HFFc6 (cell line): ENCODE measurements at regions not wholly inside any gene's neighbourhood (a gene's known extent, or its start where the extent isn't known, plus 50 kb on each side); places are given as distances from the start of the nearest gene placed in this dataset.
A peak's percentile ranks its signal among the peaks of the same experiment; 100 is the strongest.

Source experiments
- DNase-seq: peaks from one replicate; pipeline ENCODE4 v3.0.0-alpha.2; 2018
- H3K27ac Mint-ChIP-seq: 2 replicates; pipeline ENCODE4 v1.8.0; 2020; ENCODE audit warnings: mild to moderate bottlenecking, mixed read lengths
- H3K27me3 Mint-ChIP-seq: 2 replicates; pipeline ENCODE4 v1.8.0; 2021; ENCODE audit warnings: mild to moderate bottlenecking, moderate library complexity, mixed read lengths; ENCODE audit not compliant: insufficient read depth
- H3K36me3 Mint-ChIP-seq: 2 replicates; pipeline ENCODE4 v1.8.0; 2021; ENCODE audit warnings: low read depth, mixed read lengths
- H3K4me1 Mint-ChIP-seq: 2 replicates; pipeline ENCODE4 v1.8.0; 2020; ENCODE audit warnings: low read depth, mixed read lengths
- H3K4me3 Mint-ChIP-seq: 2 replicates; pipeline ENCODE4 v1.8.0; 2020; ENCODE audit warnings: mild to moderate bottlenecking, moderate library complexity, mixed read lengths
- H3K9me3 Mint-ChIP-seq: 2 replicates; pipeline ENCODE4 v1.8.0; 2020; ENCODE audit warnings: mild to moderate bottlenecking, mixed read lengths
- CTCF ChIP-seq: fragments of 200-600 bp; sonication (generic); IDR thresholded peaks from 2 replicates; pipeline ENCODE4 v1.5.0; 2021; ENCODE audit warnings: antibody characterized with exemption, mild to moderate bottlenecking

- no peak overlapping the region for H3K27ac Mint-ChIP-seq
- peaks cover 9% of the 10 kb centered on the region; the same call in 1 of the 2 replicates for H3K9me3 Mint-ChIP-seq
- H3K4me1 Mint-ChIP-seq, result peaks cover 25% of the 10 kb centered on the region
- H3K4me3 Mint-ChIP-seq, result no peak overlapping the region
- no peaks in the 10 kb centered on the region for H3K36me3 Mint-ChIP-seq
- no peak for DNase-seq
- H3K27me3 Mint-ChIP-seq, result no peaks in the 10 kb centered on the region
- TF ChIP-seq CTCF, result no peak
Observed at GRCh38 chr11:92317721-92318120, 93.1 kb downstream of the FAT3 start.

GRCh38 chr11:92322225-92322624 is 97.6 kb downstream of the FAT3 start:
- no peaks in the 10 kb centered on the region for H3K27me3 Mint-ChIP-seq
- peak overlapping the region; percentile 74 for H3K4me3 Mint-ChIP-seq
- DNase-seq, result peak; percentile 65
- peaks cover 12% of the 10 kb centered on the region; the same call in 1 of the 2 replicates for H3K9me3 Mint-ChIP-seq
- H3K4me1 Mint-ChIP-seq, result peaks cover 17% of the 10 kb centered on the region
- TF ChIP-seq CTCF, result no peak
- peak overlapping the region; percentile 61; the same call in 1 of the 2 replicates for H3K27ac Mint-ChIP-seq
- no peaks in the 10 kb centered on the region for H3K36me3 Mint-ChIP-seq

GRCh38 chr11:92324890-92325289 is 100.3 kb downstream of the FAT3 start:
- Mint-ChIP-seq H3K27me3 (no peaks in the 10 kb centered on the region; the same call in 1 of the 2 replicates), H3K27ac (no peak overlapping the region), H3K36me3 (no peaks in the 10 kb centered on the region), H3K4me1 (peaks cover 20% of the 10 kb centered on the region), H3K4me3 (no peak overlapping the region), H3K9me3 (peaks cover 8% of the 10 kb centered on the region; the same call in 1 of the 2 replicates)
- TF ChIP-seq CTCF, result no peak
- no peak for DNase-seq

- no peak for TF ChIP-seq CTCF
- Mint-ChIP-seq H3K27me3 (no peaks in the 10 kb centered on the region; the same call in 1 of the 2 replicates), H3K4me3 (no peak overlapping the region), H3K9me3 (peaks cover 8% of the 10 kb centered on the region; the same call in 1 of the 2 replicates), H3K27ac (no peak overlapping the region), H3K4me1 (peaks cover 24% of the 10 kb centered on the region), H3K36me3 (no peaks in the 10 kb centered on the region)
- no peak for DNase-seq
Observed at GRCh38 chr11:92325416-92325815, 100.8 kb downstream of the FAT3 start.

GRCh38 chr11:92329137-92329536 is 104.5 kb downstream of the FAT3 start:
- Mint-ChIP-seq H3K36me3 (no peaks in the 10 kb centered on the region), H3K4me3 (no peak overlapping the region), H3K27me3 (no peaks in the 10 kb centered on the region; the same call in 1 of the 2 replicates), H3K9me3 (no peaks in the 10 kb centered on the region), H3K27ac (no peak overlapping the region), H3K4me1 (peaks cover 21% of the 10 kb centered on the region)
- TF ChIP-seq CTCF, result no peak
- DNase-seq, result no peak

DNA sequence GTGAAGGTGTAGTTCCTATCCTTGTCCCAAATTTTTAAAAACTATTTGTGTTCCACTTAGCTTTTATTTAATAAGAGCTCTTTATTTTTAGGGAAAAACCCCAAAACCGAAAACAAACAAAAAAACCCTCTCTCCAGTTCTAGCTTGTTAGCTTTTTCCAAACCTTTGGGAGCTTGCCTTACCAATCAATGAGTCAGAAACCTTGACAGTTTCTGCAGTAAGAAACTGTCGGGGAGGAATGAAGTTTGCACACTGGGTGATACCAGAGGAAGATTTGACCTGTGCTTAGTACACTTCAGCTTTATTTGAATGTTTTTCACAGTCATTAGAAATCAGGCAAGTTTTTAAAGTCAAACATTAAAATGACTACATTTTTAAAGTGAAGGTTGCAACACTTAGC is 105.0 kb downstream of the FAT3 start:
- Mint-ChIP-seq H3K9me3 (no peaks in the 10 kb centered on the region), H3K36me3 (no peaks in the 10 kb centered on the region), H3K27ac (no peak overlapping the region), H3K27me3 (no peaks in the 10 kb centered on the region; the same call in 1 of the 2 replicates), H3K4me3 (no peak overlapping the region), H3K4me1 (peaks cover 21% of the 10 kb centered on the region)
- DNase-seq, result no peak
- TF ChIP-seq CTCF, result no peak
